ENCODE measurements at regions not wholly inside any gene's neighbourhood (a gene's known extent, or its start where the extent isn't known, plus 50 kb on each side); places are given as distances from the start of the nearest gene placed in this dataset.

DNA sequence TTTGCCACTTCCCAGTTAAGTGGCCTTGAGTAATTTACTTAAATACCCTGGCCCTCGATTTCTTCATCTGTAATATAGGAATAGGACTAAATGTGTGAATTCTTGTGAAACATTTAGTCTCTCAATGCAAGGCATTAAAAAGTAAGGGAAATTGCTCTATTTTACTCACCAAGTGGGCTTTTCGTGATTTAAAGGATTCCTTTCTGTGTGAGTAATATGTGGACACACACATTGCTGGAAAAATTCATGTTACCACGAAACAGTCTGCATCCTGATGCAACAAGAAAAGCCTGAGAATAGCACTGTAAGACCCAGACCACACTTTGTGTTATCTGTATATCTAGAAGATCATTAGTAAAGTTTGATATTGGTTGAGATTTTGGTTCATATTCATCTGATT is 1243.0 kb upstream of the CDH9 start:
- no peak overlapping the region for H3K14ac ChIP-seq (ENCODE audit: insufficient read length)
- H3K18ac ChIP-seq (ENCODE audit: extremely low read depth, low read length): no peak overlapping the region
- H3K27me3 ChIP-seq (replicated peaks in 1 of 4; ENCODE audit: control insufficient read depth in 3 of 4, extremely low read depth in 1 of 4, insufficient read depth in 3 of 4, low read length in 3 of 4): no peaks in the 10 kb centered on the region
- H3K4ac ChIP-seq (replicated peaks; ENCODE audit: insufficient read length, low read depth, low read length): no peak overlapping the region
- H2BK20ac ChIP-seq (ENCODE audit: low read length): no peak overlapping the region
- FAIRE-seq (no peak), DNase-seq (ENCODE audit: low read depth in 1 of 2, low spot score in 2 of 2) (no peak)
- H3K36me3 ChIP-seq (ENCODE audit: control insufficient read depth in 2 of 4, insufficient read depth in 4 of 4, low read length in 3 of 4): no peaks in the 10 kb centered on the region
- no peaks in the 10 kb centered on the region for H3K23me2 ChIP-seq (ENCODE audit: low read depth, low read length)
- H3K79me2 ChIP-seq (ENCODE audit: control insufficient read depth in 1 of 2, insufficient read depth in 2 of 2, low read length in 2 of 2): no peaks in the 10 kb centered on the region
- no peaks in the 10 kb centered on the region for H3K4me1 ChIP-seq (replicated peaks in 1 of 4; ENCODE audit: control insufficient read depth in 3 of 4, insufficient read depth in 4 of 4, low read length in 3 of 4)
- no peak overlapping the region for H4K8ac ChIP-seq (ENCODE audit: extremely low read depth, insufficient read depth, low read length)
- H4K91ac ChIP-seq (replicated peaks; ENCODE audit: insufficient read length, low read length): no peak overlapping the region
- H3K56ac ChIP-seq (replicated peaks; ENCODE audit: insufficient read length, low read depth, low read length): no peak overlapping the region
- H3K79me1 ChIP-seq (ENCODE audit: low read depth, low read length): no peaks in the 10 kb centered on the region
- H2BK15ac ChIP-seq (ENCODE audit: low read length): no peak overlapping the region
- no peak for TF ChIP-seq NANOG (IDR thresholded peaks at IDR 0.05; ENCODE audit: insufficient read depth, low read depth, low read length, poor library complexity, severe bottlenecking)
- no peak for TF ChIP-seq YY1 (IDR thresholded peaks at IDR 0.05; ENCODE audit: low read depth, low read length)
- TF ChIP-seq NRF1 (IDR thresholded peaks at IDR 0.05; ENCODE audit: low read depth, low read length): no peak
- TF ChIP-seq, protein P1, sequence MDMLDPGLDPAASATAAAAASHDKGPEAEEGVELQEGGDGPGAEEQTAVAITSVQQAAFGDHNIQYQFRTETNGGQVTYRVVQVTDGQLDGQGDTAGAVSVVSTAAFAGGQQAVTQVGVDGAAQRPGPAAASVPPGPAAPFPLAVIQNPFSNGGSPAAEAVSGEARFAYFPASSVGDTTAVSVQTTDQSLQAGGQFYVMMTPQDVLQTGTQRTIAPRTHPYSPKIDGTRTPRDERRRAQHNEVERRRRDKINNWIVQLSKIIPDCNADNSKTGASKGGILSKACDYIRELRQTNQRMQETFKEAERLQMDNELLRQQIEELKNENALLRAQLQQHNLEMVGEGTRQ (IDR thresholded peaks at IDR 0.05; ENCODE audit: low read length): no peak
- TF ChIP-seq FOSL1 (IDR thresholded peaks at IDR 0.05; ENCODE audit: insufficient read depth, low read depth, low read length): no peak
- no peak for TF ChIP-seq HDAC6 (IDR thresholded peaks at IDR 0.05; ENCODE audit: low read depth, low read length)
- TF ChIP-seq, protein P2, sequence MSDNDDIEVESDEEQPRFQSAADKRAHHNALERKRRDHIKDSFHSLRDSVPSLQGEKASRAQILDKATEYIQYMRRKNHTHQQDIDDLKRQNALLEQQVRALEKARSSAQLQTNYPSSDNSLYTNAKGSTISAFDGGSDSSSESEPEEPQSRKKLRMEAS (IDR thresholded peaks at IDR 0.05): no peak
- TF ChIP-seq SIX5 (IDR thresholded peaks at IDR 0.05; ENCODE audit: low read depth, low read length): no peak
- no peak for TF ChIP-seq GTF2F1 (IDR thresholded peaks at IDR 0.05; ENCODE audit: borderline replicate concordance, low read depth, low read length)
- TF ChIP-seq POLR2AphosphoS5 (IDR thresholded peaks at IDR 0.05; ENCODE audit: low read depth, low read length): no peak
- TF ChIP-seq EP300 (IDR thresholded peaks at IDR 0.05; ENCODE audit: borderline replicate concordance in 1 of 2, low read depth in 2 of 2, low read length in 2 of 2): no peak
- no peak overlapping the region for H2AK5ac ChIP-seq (ENCODE audit: low read depth, low read length)
- WGBS, 2 experiments (ENCODE audit: extremely low coverage in 1 of 2, insufficient coverage in 1 of 2, insufficient read length in 1 of 2, insufficient replicate concordance in 2 of 2, low coverage in 1 of 2, low lambda C conversion rate in 2 of 2, missing lambda C conversion rate in 1 of 2): 96% methylated on average over 3 of the region's 3 CpGs; no CpG with 5 or more reads in 1 of the 2 experiments
- H2BK120ac ChIP-seq (replicated peaks; ENCODE audit: low read depth, low read length): no peak overlapping the region
- H4K5ac ChIP-seq (ENCODE audit: insufficient read length, low read depth, low read length): no peak overlapping the region
- H2BK5ac ChIP-seq (ENCODE audit: low read depth, low read length): no peak overlapping the region
- no peaks in the 10 kb centered on the region for H3K9me3 ChIP-seq (ENCODE audit: insufficient read depth in 2 of 2, low read depth in 1 of 2, low read length in 1 of 2)
- no peak overlapping the region for H2AFZ ChIP-seq (ENCODE audit: low read length)
- no peak overlapping the region for H2BK12ac ChIP-seq (ENCODE audit: low read depth, low read length)
- H3K23ac ChIP-seq (ENCODE audit: insufficient read length): no peak overlapping the region
- H3K4me2 ChIP-seq (ENCODE audit: insufficient read depth in 1 of 2, low read depth in 2 of 2, low read length in 2 of 2): no peak overlapping the region
- H3K9ac ChIP-seq (replicated peaks in 1 of 4; ENCODE audit: extremely low read depth in 1 of 4, low read depth in 3 of 4, low read length in 3 of 4): no peak overlapping the region
- CTCF ChIA-PET (ENCODE audit: partially characterized antibody): no interaction called here
- no peaks in the 10 kb centered on the region for H4K20me1 ChIP-seq (replicated peaks in 1 of 2; ENCODE audit: control insufficient read depth in 1 of 2, insufficient read depth in 2 of 2, low read length in 2 of 2)
- POLR2A ChIA-PET (ENCODE audit: partially characterized antibody): no interaction called here
- H3K4me3 ChIP-seq (ENCODE audit: extremely low read depth in 1 of 4, insufficient read depth in 2 of 4, low read depth in 3 of 4, low read length in 4 of 4): no peak overlapping the region
- no peak overlapping the region for H3K27ac ChIP-seq (ENCODE audit: low read depth, low read length)

All from H1 (cell line).